ENCODE measurements at regions not wholly inside any gene's neighbourhood (a gene's known extent, or its start where the extent isn't known, plus 50 kb on each side); places are given as distances from the start of the nearest gene placed in this dataset.

DNA sequence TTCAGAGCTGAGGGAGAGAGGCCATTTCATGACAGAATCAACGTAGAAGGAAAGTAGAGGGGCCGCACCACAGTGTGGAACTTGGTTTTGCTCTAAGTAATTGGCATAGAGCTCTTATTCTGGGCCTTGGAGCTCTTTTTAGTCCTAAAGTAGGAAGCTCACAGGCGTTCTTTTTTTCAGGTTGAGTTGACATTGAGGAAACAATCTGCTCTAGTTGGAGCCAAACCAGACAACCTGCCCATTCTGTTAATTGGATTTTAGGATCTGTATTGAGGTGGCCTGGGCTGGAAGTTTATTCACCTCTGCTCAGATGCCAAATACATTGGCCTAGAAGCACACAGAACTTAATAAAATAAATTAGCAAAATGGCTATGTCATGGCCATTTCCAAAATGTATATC, 1093.9 kb downstream of the ADGRL2 start:
- no peak for TF ChIP-seq GATA2 (IDR thresholded peaks at IDR 0.05; ENCODE audit: low read depth, low read length)
- TF ChIP-seq GATA3 (IDR thresholded peaks at IDR 0.05; ENCODE audit: low read depth, low read length): no peak
